Thoracic aorta (tissue), 2 donors: ENCODE measurements at regions not wholly inside any gene's neighbourhood (a gene's known extent, or its start where the extent isn't known, plus 50 kb on each side); places are given as distances from the start of the nearest gene placed in this dataset.

Experiments used
- ATAC-seq: fragments of 150-250 bp; one replicate; pipeline ENCODE4 v1.8.0; 2017; ENCODE audit warnings: low read depth; ENCODE audit not compliant: insufficient number of reproducible peaks, low FRiP score
- DNase-seq: peaks from one replicate; pipeline ENCODE4 v3.0.0-alpha.2; 2020; ENCODE audit warnings: low spot score
- H3K27ac ChIP-seq, 2 donors: fragments of 200-600 bp; sonication (generic); 1 replicate in 1 of 2; 2 replicates in 1 of 2; pipeline ENCODE4 v1.5.1; 2016; ENCODE audit warnings: mild to moderate bottlenecking in 2 of 2, moderate library complexity in 2 of 2
- H3K27me3 ChIP-seq: fragments of 200-600 bp; sonication (generic); replicated peaks from 2 replicates; pipeline ENCODE4 v1.6.0; 2016; ENCODE audit warnings: mild to moderate bottlenecking; ENCODE audit not compliant: insufficient read depth
- H3K36me3 ChIP-seq: fragments of 200-600 bp; sonication (generic); one replicate; pipeline ENCODE4 v1.5.1; 2016
- H3K4me1 ChIP-seq, 2 donors: fragments of 200-600 bp; sonication (generic); 1 replicate in 1 of 2; 2 replicates in 1 of 2; pipeline versions ENCODE4 v1.5.1 to v1.6.0; 2016; ENCODE audit warnings: low read depth in 2 of 2, mild to moderate bottlenecking in 1 of 2; ENCODE audit not compliant: control insufficient read depth in 1 of 2
- H3K4me3 ChIP-seq: fragments of 200-600 bp; sonication (generic); 2 replicates; pipeline ENCODE4 v1.5.1; 2016; ENCODE audit warnings: mild to moderate bottlenecking
- H3K9me3 ChIP-seq: fragments of 200-600 bp; sonication (generic); 2 replicates; pipeline ENCODE4 v1.5.1; 2016
- TF ChIP-seq, protein P1 (sequence below): fragments of 200-600 bp; sonication (generic); IDR thresholded peaks from one replicate; pipeline ENCODE4 v1.5.1; 2019; ENCODE audit warnings: antibody characterized with exemption

DNA sequence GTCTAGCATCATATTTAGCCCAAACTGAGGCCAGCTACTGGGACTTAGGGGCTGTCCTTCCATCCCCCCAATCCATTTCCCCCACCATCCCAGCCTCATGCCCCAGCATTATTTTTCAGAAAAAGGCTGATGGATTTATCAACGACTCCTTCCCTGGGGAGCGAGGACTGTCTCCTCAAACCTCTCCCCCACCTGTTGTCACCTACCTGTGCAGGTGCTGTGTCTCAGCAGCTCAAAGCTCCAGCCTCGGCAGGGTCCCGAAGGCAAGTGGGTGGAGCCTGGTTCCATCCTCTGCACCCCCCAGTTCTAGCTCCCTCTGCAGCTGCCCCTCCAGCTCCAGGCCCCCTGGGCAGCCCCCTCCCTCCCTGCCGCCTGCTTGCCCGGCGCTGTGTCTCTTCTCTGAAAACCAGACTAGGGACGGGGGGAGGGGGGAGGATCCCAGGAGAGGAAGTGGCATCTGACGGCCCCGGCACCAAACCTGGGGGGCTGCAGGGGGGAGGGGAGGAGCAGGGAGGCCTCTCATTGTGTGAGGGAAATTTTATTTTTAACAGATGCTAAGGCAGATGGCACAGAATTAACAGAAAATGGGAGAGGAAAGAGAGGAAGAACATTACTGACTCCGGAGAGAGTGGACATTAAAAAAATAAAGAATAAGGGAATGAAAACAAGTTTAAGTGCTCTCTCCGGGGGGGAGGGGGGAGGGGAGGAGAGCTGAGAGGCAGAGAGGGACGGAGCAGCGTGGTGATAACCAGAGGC lies 61.7 kb upstream of the PAX2 start:
- peaks cover 20% of the 10 kb centered on the region for H3K27me3 ChIP-seq
- TF ChIP-seq, protein P1, sequence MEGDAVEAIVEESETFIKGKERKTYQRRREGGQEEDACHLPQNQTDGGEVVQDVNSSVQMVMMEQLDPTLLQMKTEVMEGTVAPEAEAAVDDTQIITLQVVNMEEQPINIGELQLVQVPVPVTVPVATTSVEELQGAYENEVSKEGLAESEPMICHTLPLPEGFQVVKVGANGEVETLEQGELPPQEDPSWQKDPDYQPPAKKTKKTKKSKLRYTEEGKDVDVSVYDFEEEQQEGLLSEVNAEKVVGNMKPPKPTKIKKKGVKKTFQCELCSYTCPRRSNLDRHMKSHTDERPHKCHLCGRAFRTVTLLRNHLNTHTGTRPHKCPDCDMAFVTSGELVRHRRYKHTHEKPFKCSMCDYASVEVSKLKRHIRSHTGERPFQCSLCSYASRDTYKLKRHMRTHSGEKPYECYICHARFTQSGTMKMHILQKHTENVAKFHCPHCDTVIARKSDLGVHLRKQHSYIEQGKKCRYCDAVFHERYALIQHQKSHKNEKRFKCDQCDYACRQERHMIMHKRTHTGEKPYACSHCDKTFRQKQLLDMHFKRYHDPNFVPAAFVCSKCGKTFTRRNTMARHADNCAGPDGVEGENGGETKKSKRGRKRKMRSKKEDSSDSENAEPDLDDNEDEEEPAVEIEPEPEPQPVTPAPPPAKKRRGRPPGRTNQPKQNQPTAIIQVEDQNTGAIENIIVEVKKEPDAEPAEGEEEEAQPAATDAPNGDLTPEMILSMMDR, result no peak
- no peak overlapping the region for H3K4me3 ChIP-seq
- no peaks in the 10 kb centered on the region for H3K4me1 ChIP-seq
- no peaks in the 10 kb centered on the region for H3K9me3 ChIP-seq
- H3K36me3 ChIP-seq, result no peaks in the 10 kb centered on the region
- DNase-seq, result no peak
- no peak overlapping the region for H3K27ac ChIP-seq
- no peak for ATAC-seq

DNA sequence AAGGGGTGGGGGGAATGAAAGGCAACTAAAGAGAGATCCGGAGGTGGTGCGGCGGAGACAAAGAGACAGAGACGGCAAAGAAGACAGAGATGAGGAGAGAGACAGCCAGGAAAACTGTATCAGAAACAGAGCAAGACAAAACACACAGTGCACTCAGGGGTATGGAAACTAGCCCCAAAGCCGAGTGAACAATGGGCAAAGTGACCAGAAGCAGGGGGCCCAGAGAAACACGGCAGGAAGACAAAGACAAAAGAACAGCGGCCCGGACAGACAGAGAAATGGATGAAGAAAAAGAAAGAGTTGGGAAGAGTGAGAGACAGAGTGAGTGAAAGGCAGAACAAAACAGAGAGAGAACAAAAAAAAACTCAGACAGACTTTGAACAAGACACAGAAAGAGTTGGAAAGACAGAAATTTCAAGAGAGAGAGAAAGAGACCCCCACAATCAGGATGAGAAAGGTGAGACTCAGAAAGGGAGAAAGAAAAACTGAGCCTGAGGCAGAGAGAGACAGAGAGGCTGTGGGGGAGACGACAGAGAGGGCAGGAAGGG lies 60.6 kb upstream of the PAX2 start:
- no peak for ATAC-seq
- TF ChIP-seq, protein P1, result no peak
- Histone ChIP-seq H3K27ac (no peak overlapping the region), H3K4me1 (no peaks in the 10 kb centered on the region), H3K36me3 (no peaks in the 10 kb centered on the region), H3K9me3 (no peaks in the 10 kb centered on the region), H3K4me3 (no peak overlapping the region), H3K27me3 (peaks cover 20% of the 10 kb centered on the region)
- no peak for DNase-seq

DNA sequence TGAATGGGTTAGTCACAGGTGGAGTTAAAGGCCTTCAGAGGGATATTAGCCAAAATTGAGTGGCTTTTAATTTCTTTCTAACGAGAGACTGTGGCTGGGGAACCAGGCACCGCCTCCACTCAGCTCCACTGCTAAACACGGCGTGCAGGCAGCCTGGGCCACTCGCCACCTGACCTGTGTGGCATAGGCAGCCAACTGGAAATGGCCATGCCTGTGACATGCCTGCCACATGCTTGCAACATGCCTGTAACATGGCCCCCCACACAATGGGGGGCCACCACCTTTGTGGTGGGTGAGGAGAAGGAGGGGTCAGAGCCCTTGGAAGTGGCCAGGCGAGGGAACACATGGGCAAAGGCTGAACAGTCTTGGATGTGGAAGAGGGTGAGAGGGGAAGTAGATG lies 60.1 kb upstream of the PAX2 start:
- H3K27me3 ChIP-seq, result peaks cover 15% of the 10 kb centered on the region
- TF ChIP-seq, protein P1, result no peak
- no peaks in the 10 kb centered on the region for H3K4me1 ChIP-seq
- no peak overlapping the region for H3K4me3 ChIP-seq
- H3K36me3 ChIP-seq, result no peaks in the 10 kb centered on the region
- H3K27ac ChIP-seq, result no peak overlapping the region
- DNase-seq (no peak), ATAC-seq (no peak)
- H3K9me3 ChIP-seq, result no peaks in the 10 kb centered on the region

DNA sequence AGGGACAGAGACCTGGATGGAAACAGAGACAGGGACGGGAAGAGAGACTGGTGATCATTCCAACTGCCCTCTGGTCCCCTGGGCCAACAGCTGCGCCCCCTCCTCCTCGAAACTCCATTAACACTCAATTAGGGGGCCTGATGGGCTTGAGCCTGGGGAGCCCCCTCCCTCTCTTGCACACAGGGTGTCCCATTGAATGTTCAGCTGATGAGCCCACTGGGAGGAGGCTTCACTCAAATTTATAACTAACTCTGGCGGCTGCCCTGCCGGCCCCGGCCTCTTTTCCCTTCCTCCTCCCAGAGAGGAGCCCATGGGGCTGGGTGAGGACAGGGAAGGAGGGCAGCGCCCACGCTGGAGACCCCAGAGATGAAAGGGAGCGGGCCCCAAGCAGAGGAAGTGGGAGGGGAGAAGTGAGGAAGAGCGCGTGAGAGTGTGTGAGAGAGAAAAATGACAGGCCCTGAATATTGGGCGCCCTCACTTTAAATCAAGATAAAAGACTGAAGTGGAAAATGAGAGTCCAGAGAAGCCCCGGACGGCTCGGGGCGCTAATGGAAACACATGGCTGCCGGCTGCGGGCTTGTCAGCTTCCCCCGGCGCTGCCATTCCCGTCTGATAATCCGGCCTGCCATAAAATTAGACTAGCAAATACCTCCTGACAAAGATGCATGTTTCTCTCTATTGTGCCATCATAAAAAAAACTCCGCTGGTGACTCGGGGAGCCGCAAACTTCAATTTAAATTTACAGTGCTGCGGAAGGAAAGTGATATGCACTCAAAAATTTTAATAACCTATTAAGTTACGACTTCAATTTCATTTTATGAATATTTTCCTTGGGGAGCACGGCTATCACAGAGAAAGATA lies 58.0 kb upstream of the PAX2 start:
- H3K36me3 ChIP-seq, result no peaks in the 10 kb centered on the region
- no peaks in the 10 kb centered on the region for H3K9me3 ChIP-seq
- TF ChIP-seq, protein P1, result no peak
- ATAC-seq, result no peak
- no peaks in the 10 kb centered on the region for H3K4me1 ChIP-seq
- no peak for DNase-seq
- H3K27me3 ChIP-seq, result peaks cover 4% of the 10 kb centered on the region
- H3K4me3 ChIP-seq, result no peak overlapping the region
- H3K27ac ChIP-seq, result no peak overlapping the region

DNA sequence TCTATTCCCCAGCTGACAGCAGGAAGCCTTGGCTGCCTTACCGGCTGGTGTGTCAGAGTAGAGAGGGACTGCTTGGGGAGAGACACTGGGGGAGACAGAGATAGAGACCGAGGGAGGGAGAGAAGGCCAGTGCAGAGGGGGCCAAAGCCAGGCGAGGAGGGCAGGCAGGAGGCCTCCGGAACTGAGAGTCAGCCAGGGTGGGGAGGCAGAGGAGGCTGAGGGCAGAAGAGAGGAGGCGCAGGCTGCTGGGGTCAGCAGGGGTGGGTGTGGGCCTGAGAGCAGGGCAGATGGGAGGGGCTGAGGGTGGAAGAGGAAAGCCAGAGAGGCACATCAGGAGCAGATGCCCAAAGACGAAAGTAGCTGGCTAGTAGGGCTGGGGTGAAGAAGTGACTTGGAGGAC lies 57.2 kb upstream of the PAX2 start:
- no peak for DNase-seq
- peaks cover 4% of the 10 kb centered on the region for H3K27me3 ChIP-seq

More for the DNA sequence above, 57.2 kb upstream of the PAX2 start:
- TF ChIP-seq, protein P1, result no peak
- Histone ChIP-seq H3K27ac (no peak overlapping the region), H3K4me3 (no peak overlapping the region), H3K36me3 (no peaks in the 10 kb centered on the region), H3K9me3 (no peaks in the 10 kb centered on the region), H3K4me1 (no peaks in the 10 kb centered on the region)
- no peak for ATAC-seq
